ENCODE measurements at regions not wholly inside any gene's neighbourhood (a gene's known extent, or its start where the extent isn't known, plus 50 kb on each side); places are given as distances from the start of the nearest gene placed in this dataset.

DNA sequence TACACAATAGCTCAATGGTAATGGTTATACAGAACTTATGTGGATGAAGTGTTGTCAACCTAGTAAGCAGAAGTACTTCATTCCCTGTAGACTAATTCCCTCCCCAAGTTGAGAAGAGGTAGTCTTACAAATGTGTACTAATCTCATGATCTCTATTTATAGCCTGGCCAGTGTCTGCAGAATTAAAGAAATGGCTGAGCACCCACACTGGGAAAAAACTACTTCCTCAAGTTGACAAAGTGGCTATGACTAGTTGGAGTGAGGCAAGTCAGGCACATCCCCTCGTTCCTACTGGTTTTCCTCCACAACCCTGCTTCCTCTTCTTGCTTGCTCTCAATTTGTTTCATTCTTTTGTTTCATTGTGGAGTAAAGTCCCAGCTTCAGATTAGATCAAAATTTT is 566.7 kb upstream of the ZNF717 start:
- no peak for DNase-seq

GRCh38 chr3:76352511-76353284 is 567.3 kb upstream of the ZNF717 start:
- DNase-seq: no peak

GRCh38 chr3:76353683-76354082 is 568.3 kb upstream of the ZNF717 start:
- DNase-seq: no peak

DNA sequence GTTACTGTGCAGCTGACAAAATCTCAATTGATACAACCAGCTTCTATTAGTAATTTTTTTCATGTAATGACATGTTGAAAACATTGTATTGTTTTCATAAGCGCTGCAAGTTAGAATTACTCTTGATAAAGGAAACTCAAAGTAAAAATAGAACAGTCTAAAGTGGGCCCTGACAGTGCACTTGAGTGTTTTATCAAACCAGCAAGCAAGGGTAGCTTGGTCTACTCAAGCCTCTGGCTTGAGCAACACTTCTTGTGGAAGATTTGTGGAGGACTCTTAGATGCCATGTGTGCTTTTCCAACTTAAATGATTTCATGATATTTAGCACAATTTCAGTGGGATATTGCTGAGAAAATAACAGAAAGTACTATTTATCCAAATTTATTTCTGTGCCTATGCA is 575.7 kb upstream of the ZNF717 start:
- DNase-seq: no peak

DNA sequence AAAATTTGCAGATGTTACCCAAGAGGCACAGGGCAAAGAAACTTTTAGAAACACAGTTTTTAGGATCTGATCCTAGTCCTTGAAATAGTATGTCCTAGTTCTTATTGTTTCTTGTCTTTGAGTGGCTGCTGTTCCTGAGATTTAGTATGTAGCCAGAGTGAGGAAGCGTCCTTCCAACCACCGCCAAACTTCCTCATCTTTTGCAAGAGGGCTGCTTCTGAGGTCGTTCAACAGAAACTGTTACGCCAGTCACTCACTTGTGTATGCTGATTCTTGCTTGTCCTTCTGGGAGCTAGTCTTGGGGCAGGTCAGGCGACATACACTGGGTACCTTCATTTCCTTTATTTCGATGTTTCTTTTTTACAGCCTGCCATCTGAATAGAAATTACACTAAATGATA is 577.3 kb upstream of the ZNF717 start:
- no peak for DNase-seq

- no peak for DNase-seq
These were observed 579.9 kb upstream of the ZNF717 start for GRCh38 chr3:76365275-76365674.

- DNase-seq: no peak
These were observed 581.9 kb upstream of the ZNF717 start for GRCh38 chr3:76367281-76367680.

DNA sequence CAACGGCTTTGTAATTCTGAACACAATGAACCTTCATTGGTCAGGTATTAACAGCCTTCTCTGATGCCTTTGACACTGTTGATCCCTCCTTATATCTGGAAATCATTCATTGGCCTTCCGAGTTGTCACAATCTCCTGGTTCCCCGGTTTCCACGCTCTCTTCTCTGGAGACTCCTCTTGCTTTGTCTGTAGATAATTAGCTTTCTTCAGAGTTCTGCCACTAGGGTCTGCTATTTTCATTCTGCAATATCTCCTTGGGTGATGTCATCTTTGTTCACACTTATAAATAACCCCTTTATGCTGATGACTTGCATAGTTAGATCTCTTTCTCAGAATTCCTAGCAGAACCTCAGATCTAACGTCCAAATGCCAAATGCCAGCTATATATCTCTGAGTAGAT is 583.8 kb upstream of the ZNF717 start:
- no peak for DNase-seq

GRCh38 chr3:76370749-76371520 is 585.6 kb upstream of the ZNF717 start:
- DNase-seq: no peak

DNA sequence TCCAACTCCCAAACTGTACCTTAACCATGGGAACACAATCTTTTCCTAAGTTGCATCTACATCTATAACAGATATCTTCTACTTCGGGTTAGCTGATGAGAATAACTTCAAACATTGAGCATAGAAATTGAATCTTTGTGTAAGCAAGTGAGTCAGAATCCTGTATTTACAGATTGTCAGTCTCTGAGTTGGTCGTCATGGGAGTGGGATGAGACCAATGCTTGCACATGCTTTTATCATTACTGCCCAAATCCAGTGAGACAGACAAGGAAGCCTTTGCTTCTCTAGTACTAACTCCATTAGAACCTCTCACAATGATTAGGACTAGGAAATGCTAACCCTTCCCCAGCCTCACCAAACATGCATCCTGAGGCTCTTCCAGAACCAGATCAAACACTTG is 587.1 kb upstream of the ZNF717 start:
- DNase-seq: no peak

DNA sequence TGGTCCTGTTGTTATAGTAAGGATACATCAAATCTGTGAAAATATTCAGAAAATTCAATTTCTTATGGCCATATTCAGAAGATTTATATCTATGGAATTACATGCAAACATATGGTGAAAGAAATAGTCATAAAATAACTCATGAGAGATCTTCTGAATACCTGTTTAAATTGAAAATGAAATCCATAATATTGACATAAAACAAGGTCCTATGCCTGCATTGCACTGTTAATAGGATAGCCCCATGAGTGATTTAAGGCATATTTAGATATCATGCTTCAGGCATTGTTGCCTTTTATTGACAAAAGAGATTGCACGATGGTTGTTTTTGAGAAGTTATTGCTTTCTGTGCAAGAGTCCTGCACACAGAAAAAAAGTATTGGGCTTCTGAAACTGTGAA is 591.7 kb upstream of the ZNF717 start:
- no peak for DNase-seq

DNA sequence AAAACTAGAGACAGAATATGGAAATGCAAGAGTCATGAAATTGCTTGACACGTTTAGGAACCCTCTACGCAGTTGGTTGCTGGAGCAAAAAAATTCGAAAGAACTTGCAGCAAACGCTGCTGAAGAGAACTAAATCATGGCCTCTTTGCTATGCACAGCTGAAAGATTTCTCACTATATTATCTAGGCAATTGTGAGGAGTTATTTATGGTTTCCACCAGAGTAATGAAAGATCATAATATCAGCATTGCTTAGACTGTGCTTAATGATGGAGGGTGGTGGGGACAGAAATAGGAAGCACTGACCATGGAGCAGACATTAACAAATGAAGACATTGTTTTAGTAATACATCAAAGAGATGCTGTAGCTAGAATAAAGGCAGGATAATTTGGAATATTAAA is 593.4 kb upstream of the ZNF717 start:
- DNase-seq: no peak

DNA sequence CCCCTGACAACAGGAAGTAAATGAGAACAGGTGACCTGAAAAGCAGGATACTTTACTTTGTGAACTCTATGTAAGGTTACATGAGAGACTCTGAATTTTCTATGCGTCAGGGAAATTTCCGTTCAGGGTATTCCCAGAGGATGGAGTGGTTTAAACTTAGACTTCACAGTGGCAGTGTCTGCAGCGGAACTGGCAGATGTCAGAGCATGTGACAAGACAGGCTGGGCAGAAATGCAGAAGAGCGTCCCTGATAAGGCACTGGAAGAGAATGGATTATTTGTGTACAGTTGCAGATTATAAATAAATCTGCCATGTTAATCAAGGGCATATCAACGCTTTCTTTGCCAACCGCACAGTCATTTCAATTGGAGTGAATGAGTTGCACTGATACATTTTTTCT is 598.4 kb upstream of the ZNF717 start:
- DNase-seq: no peak

- no peak for DNase-seq
These were observed 601.7 kb upstream of the ZNF717 start for GRCh38 chr3:76387000-76387399.

DNA sequence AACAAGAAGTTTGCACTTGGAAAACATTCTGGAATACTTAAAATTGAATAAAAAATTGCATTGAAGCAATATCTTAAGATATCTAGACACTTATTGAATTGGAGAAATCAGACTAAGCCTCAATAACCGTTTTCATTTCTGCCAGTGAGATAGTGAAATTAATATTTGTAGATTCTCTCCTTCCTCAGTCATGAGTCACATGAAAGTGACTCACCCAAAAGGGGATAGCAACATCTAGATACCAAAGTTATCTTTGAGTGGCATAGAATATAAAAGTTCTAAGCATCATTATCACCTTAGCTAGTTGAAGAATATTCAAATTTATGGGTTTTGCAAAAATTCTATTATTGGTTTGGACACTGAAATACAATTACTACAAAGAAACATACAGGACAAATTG is 614.8 kb upstream of the ZNF717 start:
- no peak for DNase-seq

DNA sequence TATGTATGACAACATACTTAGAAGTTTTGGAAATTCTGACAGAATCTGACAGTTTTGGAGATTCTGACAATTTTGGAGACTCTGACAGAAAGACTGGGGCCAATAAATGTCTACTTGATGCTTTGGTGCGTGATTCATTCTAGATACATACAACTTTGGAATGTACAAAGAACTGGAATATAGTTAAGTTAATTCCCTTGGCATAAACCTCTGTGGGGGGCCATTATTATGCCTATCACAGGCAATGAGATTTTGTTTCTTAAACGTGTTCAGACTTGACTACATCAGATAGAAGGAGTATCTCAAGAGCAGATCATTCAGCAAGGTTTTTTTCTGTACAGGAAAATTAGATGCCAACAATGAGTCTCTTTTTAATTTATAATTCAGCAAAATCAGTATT is 617.6 kb upstream of the ZNF717 start:
- no peak for DNase-seq

GRCh38 chr3:76403556-76403955 is 618.2 kb upstream of the ZNF717 start:
- no peak for DNase-seq

DNA sequence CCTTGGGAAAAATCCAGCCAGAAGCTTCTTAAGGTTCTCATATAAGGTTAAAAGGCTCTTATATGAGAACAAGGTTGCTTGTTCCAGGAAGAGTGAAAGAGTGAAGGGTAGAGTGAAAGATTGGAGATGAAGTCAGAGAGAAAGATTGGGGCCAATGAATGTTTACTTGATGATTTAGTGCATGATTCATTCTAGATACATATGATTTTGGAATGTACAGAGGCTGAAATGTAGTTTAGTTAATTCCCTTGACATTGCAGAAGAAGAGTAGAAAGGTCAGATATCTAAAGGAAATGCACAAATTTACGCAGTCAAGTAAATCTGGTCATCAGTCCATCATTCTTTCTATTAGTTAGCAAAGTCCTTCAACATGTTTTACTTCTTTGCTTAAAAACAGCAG is 619.8 kb upstream of the ZNF717 start:
- DNase-seq: no peak

DNA sequence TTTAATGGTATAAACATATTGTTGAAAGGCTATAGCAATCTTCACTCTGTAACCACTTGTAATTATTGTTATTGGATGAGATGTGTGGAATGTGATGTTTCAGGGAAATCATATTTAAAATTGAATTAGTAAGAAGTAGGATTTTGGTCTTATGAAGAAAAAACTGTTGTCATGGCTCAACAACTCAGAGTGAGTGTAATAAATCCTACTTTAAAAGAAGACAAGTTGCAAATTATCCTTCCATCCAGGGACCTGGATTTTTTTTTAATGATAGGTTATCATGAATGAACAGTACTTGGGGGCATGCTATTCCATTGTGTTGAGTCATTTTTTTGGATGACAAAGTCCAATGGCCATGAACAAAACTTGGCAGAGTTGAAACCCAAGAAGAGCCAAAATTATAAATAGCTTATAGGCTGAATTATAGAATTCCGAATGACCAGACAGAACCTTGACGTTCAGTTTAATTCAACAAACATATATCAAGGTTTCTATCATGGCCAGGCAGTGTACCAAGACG is 625.5 kb upstream of the ZNF717 start:
- DNase-seq: no peak

GRCh38 chr3:76415384-76415783 is 624.5 kb upstream of the ROBO2 start:
- DNase-seq: no peak

DNA sequence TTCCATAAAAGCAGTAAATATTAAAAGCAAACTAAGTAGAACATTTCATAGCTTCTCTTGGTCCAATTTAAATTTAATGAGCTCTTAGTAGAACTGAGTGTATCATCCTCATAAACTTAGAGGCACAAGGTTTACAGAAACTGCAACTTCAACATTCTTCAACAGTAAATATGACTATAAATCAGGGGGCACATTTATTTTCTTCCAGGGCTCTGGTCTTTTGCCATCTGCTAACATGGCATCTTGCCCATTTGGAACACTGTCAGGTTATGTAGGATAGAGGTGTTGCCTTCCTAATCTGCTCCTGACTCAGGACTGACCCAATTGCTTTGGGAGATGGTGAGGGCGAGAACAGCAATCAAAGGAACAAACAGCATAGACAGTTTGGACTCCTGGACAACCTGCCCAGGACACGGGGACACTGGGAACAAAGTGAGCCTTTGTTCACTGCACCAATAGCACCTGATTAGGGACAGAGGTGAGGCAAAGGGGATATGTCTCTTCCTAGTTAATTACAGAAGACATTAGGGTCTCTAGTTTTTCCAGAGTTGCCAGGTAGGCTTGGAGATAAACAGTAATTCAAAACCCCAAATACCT is 610.2 kb upstream of the ROBO2 start:
- DNase-seq: no peak

GRCh38 chr3:76432396-76432795 is 607.5 kb upstream of the ROBO2 start:
- DNase-seq: no peak

DNA sequence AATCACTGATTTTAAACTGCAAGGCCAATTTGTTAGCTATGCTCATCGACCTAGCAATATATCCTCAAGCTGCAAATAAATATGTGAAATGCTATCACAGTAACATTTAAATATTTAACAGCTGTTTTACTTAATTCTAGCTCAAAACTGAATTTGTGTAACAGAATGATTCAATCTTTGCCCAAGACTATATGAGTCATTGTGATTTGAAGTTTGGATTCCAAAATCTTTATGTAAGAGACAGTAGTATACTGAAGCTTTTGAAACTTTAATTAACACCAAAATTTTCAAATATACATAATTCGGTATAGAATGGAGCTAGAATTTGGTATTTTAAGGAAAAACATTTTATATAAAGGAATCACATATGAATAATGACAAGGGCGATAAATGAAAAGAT is 603.0 kb upstream of the ROBO2 start:
- no peak for DNase-seq

DNA sequence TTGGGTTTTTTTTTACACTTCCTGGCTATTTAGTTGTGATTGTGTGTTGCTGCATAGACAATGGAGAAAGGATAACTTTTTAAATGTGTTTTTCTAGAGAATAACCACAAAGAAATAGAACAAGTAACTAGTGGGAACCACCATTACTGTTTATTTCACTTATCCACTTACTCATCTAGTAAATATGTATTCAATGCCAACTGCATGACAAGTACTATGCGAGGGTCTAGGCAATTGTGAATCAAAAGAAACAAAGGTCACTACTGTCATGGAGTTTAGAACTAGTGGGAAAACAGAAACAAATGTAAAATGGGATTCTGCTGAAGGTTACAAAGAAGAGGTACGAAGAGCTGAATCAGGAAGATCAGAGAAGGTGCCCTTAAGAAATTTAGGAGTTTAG is 600.9 kb upstream of the ROBO2 start:
- DNase-seq: no peak
